Testis (tissue), 2 donors: ENCODE measurements at regions not wholly inside any gene's neighbourhood (a gene's known extent, or its start where the extent isn't known, plus 50 kb on each side); places are given as distances from the start of the nearest gene placed in this dataset.

Experiments used
- DNase-seq: peaks from one replicate; pipeline ENCODE4 v3.0.0-alpha.2; 2019
- H3K27ac ChIP-seq, 2 donors: fragments of 200-600 bp; sonication (generic); one replicate each; pipeline ENCODE4 v1.5.1; 2019
- H3K27me3 ChIP-seq: fragments of 200-600 bp; sonication (generic); one replicate; pipeline ENCODE4 v1.5.1; 2019
- H3K36me3 ChIP-seq: fragments of 200-600 bp; sonication (generic); one replicate; pipeline ENCODE4 v1.5.1; 2017; ENCODE audit warnings: low read depth; ENCODE audit errors: missing control alignments
- H3K4me1 ChIP-seq: fragments of 200-600 bp; sonication (generic); one replicate; pipeline ENCODE4 v1.5.1; 2019
- H3K4me3 ChIP-seq, 2 donors: fragments of 200-600 bp; sonication (generic); one replicate each; pipeline ENCODE4 v1.5.1; 2017 to 2019
- H3K9me3 ChIP-seq: fragments of 200-600 bp; sonication (generic); one replicate; pipeline ENCODE4 v1.5.1; 2017
- CTCF ChIP-seq, 3 experiments: fragments of 450-650 bp in 2 of 3; fragments of 200-600 bp in 1 of 3; sonication (generic) in 1 of 3; IDR thresholded peaks; one replicate each; pipeline ENCODE4 v1.5.1; 2016 to 2019; ENCODE audit warnings: antibody characterized with exemption in 3 of 3, mild to moderate bottlenecking in 2 of 3, moderate library complexity in 1 of 3
- POLR2A ChIP-seq: fragments of 450-650 bp; IDR thresholded peaks from one replicate; pipeline ENCODE4 v1.6.1; 2017; ENCODE audit warnings: antibody characterized with exemption, mild to moderate bottlenecking, moderate library complexity
- WGBS, 2 donors: methylation state at CpG; one replicate each; pipeline ENCODE4 v1.1.5; 2018; 5-methylcytosine and 5-hydroxymethylcytosine counted together
- intact Hi-C: fragments of 100-400 bp; cut with DNase I; formaldehyde crosslinking; loops from one replicate; pipeline ENCODE4 v1.15.1; 2023; ENCODE audit warnings: low total_unique reads

DNA sequence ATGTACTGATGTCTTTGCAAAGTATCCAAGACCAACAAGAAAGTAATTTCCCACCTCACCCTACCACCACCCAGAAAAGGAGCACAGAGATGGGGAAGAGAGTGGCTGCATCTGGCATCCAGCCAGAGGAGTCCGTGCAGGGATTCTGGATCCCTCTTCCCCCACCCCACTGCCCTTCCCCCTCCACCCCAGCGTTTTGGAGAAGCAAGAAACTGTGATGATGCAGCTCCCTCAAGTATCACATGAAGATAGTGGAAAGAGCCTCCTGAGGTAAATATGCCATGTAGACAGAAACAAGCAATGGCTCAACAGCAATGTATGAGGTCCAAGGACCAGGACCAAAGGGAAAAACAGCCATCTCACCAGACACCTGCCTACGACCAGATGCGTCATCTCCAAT is 153.8 kb downstream of the DEPDC1B start:
- 57 to 64% methylated on average over 4 of the region's 4 CpGs for WGBS, 2 donors

GRCh38 chr5:60545551-60545950 is 154.4 kb downstream of the DEPDC1B start:
- Histone ChIP-seq H3K9me3 (no peaks in the 10 kb centered on the region), H3K4me1 (no peaks in the 10 kb centered on the region), H3K27me3 (no peaks in the 10 kb centered on the region), H3K36me3 (no peaks in the 10 kb centered on the region), H3K27ac (no peak overlapping the region), H3K4me3 (no peak overlapping the region)
- intact Hi-C loops: no loop called here
- WGBS, 2 donors: 42 to 66% methylated on average over 3 of the region's 3 CpGs
- no peak for TF ChIP-seq POLR2A
- no peak for TF ChIP-seq CTCF (IDR thresholded peaks at IDR 0.05)
- DNase-seq: no peak

More for the DNA sequence above, 153.8 kb downstream of the DEPDC1B start:
- H3K27ac ChIP-seq: no peak overlapping the region
- no peaks in the 10 kb centered on the region for H3K36me3 ChIP-seq
- DNase-seq: no peak
- H3K4me1 ChIP-seq: no peaks in the 10 kb centered on the region
- H3K4me3 ChIP-seq: no peak overlapping the region
- intact Hi-C loops: no loop called here
- TF ChIP-seq CTCF (IDR thresholded peaks at IDR 0.05): no peak
- no peaks in the 10 kb centered on the region for H3K9me3 ChIP-seq
- no peaks in the 10 kb centered on the region for H3K27me3 ChIP-seq

- 73 to 75% methylated on average over 2 of the region's 2 CpGs for WGBS, 2 donors
- intact Hi-C loops: no loop called here
- no peak overlapping the region for H3K27ac ChIP-seq
- no peak for DNase-seq
- peaks cover 3% of the 10 kb centered on the region for H3K4me1 ChIP-seq
- H3K27me3 ChIP-seq: no peaks in the 10 kb centered on the region
- H3K4me3 ChIP-seq: no peak overlapping the region
- H3K36me3 ChIP-seq: no peaks in the 10 kb centered on the region
- TF ChIP-seq POLR2A (no peak), CTCF (IDR thresholded peaks at IDR 0.05) (no peak)
- no peaks in the 10 kb centered on the region for H3K9me3 ChIP-seq
Measured at GRCh38 chr5:60544142-60544541, 155.8 kb downstream of the DEPDC1B start.

- no peaks in the 10 kb centered on the region for H3K9me3 ChIP-seq
- intact Hi-C loops: no loop called here
- H3K27me3 ChIP-seq: no peaks in the 10 kb centered on the region
- WGBS, 2 donors: 56 to 66% methylated on average over 2 of the region's 2 CpGs
- no peak overlapping the region for H3K4me3 ChIP-seq
- TF ChIP-seq CTCF (IDR thresholded peaks at IDR 0.05) (no peak), POLR2A (no peak)
- H3K36me3 ChIP-seq: no peaks in the 10 kb centered on the region
- DNase-seq: no peak
- no peak overlapping the region for H3K27ac ChIP-seq
- peaks cover 5% of the 10 kb centered on the region for H3K4me1 ChIP-seq
Measured at GRCh38 chr5:60541980-60542379, 158.0 kb downstream of the DEPDC1B start.

- intact Hi-C loops: no loop called here
- no peak overlapping the region for H3K4me3 ChIP-seq
- no peaks in the 10 kb centered on the region for H3K36me3 ChIP-seq
- H3K27me3 ChIP-seq: no peaks in the 10 kb centered on the region
- no peak for TF ChIP-seq POLR2A
- TF ChIP-seq CTCF (IDR thresholded peaks at IDR 0.05): no peak
- 64 to 69% methylated on average over 5 of the region's 5 CpGs for WGBS, 2 donors
- no peak overlapping the region for H3K27ac ChIP-seq
- no peaks in the 10 kb centered on the region for H3K9me3 ChIP-seq
- peaks cover 5% of the 10 kb centered on the region for H3K4me1 ChIP-seq
- no peak for DNase-seq
Measured at GRCh38 chr5:60540856-60541805, 158.8 kb downstream of the DEPDC1B start.
